SK-N-SH (cell line): ENCODE measurements at regions not wholly inside any gene's neighbourhood (a gene's known extent, or its start where the extent isn't known, plus 50 kb on each side); places are given as distances from the start of the nearest gene placed in this dataset.

Experiments
- EZH2phosphoT487 ChIP-seq: fragments of 200-600 bp; sonication (generic); IDR thresholded peaks from 2 replicates; pipeline ENCODE4 v1.6.1; 2017; ENCODE audit warnings: low read depth, mixed run types, mild to moderate bottlenecking, antibody characterized with exemption, moderate library complexity, borderline replicate concordance
- FOSL2 ChIP-seq: IDR thresholded peaks from 2 replicates; pipeline ENCODE4 v1.4.0; 2012; ENCODE audit warnings: low read depth, mild to moderate bottlenecking, moderate library complexity, borderline replicate concordance
- FOXM1 ChIP-seq: IDR thresholded peaks from 2 replicates; pipeline ENCODE4 v1.4.0; 2012; ENCODE audit warnings: low read depth, mild to moderate bottlenecking
- POLR2AphosphoS5 ChIP-seq: IDR thresholded peaks from 2 replicates; pipeline ENCODE4 v1.6.1; 2012; ENCODE audit warnings: low read depth, low read length
- TCF12 ChIP-seq: IDR thresholded peaks from 2 replicates; pipeline ENCODE4 v1.4.0; 2012
- TF ChIP-seq, protein P1 (sequence below): fragments of 200-600 bp; sonication (generic); IDR thresholded peaks from 2 replicates; pipeline ENCODE4 v1.6.1; 2017; ENCODE audit warnings: antibody characterized with exemption, mild to moderate bottlenecking, moderate library complexity
- TF ChIP-seq, protein P2 (sequence below): fragments of 150-350 bp; IDR thresholded peaks from 2 replicates; pipeline ENCODE4 v1.6.1; 2017; ENCODE audit warnings: antibody characterized with exemption, low read length, low read depth, borderline replicate concordance
- TF ChIP-seq, protein P3 (sequence below): IDR thresholded peaks from 2 replicates; pipeline ENCODE4 v1.4.0; 2012; ENCODE audit warnings: low read depth
- TF ChIP-seq, protein P4 (sequence below): IDR thresholded peaks from 2 replicates; pipeline ENCODE4 v1.6.1; 2012; ENCODE audit warnings: mild to moderate bottlenecking, low read depth, low read length, moderate library complexity

DNA sequence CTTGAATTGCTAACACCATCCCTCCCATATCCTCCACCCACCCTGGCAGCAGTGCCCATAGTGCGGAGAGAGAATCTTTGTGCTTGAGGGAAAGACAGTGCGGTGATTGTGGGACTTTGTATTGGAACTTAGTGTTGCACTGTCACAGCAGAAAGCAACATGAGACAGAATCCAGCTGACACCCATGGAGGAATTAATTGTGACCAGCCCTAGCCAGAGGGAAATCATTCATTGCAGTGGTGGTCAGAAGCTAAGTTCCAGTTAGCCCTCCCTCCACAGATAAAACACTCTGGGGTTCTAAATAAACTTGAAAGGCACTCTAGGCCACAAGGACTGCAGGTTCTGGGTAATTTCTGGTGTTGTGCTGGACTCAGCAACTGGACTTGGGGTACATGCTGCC is 1002.6 kb downstream of the TMTC2 start:
- TF ChIP-seq, protein P1, sequence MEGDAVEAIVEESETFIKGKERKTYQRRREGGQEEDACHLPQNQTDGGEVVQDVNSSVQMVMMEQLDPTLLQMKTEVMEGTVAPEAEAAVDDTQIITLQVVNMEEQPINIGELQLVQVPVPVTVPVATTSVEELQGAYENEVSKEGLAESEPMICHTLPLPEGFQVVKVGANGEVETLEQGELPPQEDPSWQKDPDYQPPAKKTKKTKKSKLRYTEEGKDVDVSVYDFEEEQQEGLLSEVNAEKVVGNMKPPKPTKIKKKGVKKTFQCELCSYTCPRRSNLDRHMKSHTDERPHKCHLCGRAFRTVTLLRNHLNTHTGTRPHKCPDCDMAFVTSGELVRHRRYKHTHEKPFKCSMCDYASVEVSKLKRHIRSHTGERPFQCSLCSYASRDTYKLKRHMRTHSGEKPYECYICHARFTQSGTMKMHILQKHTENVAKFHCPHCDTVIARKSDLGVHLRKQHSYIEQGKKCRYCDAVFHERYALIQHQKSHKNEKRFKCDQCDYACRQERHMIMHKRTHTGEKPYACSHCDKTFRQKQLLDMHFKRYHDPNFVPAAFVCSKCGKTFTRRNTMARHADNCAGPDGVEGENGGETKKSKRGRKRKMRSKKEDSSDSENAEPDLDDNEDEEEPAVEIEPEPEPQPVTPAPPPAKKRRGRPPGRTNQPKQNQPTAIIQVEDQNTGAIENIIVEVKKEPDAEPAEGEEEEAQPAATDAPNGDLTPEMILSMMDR, result no peak
- TF ChIP-seq EZH2phosphoT487 (no peak), POLR2AphosphoS5 (no peak), FOXM1 (no peak), FOSL2 (no peak), TCF12 (no peak)
- TF ChIP-seq, protein P2, sequence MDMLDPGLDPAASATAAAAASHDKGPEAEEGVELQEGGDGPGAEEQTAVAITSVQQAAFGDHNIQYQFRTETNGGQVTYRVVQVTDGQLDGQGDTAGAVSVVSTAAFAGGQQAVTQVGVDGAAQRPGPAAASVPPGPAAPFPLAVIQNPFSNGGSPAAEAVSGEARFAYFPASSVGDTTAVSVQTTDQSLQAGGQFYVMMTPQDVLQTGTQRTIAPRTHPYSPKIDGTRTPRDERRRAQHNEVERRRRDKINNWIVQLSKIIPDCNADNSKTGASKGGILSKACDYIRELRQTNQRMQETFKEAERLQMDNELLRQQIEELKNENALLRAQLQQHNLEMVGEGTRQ, result no peak
- TF ChIP-seq, protein P3, sequence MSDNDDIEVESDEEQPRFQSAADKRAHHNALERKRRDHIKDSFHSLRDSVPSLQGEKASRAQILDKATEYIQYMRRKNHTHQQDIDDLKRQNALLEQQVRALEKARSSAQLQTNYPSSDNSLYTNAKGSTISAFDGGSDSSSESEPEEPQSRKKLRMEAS, result no peak
- TF ChIP-seq, protein P4, sequence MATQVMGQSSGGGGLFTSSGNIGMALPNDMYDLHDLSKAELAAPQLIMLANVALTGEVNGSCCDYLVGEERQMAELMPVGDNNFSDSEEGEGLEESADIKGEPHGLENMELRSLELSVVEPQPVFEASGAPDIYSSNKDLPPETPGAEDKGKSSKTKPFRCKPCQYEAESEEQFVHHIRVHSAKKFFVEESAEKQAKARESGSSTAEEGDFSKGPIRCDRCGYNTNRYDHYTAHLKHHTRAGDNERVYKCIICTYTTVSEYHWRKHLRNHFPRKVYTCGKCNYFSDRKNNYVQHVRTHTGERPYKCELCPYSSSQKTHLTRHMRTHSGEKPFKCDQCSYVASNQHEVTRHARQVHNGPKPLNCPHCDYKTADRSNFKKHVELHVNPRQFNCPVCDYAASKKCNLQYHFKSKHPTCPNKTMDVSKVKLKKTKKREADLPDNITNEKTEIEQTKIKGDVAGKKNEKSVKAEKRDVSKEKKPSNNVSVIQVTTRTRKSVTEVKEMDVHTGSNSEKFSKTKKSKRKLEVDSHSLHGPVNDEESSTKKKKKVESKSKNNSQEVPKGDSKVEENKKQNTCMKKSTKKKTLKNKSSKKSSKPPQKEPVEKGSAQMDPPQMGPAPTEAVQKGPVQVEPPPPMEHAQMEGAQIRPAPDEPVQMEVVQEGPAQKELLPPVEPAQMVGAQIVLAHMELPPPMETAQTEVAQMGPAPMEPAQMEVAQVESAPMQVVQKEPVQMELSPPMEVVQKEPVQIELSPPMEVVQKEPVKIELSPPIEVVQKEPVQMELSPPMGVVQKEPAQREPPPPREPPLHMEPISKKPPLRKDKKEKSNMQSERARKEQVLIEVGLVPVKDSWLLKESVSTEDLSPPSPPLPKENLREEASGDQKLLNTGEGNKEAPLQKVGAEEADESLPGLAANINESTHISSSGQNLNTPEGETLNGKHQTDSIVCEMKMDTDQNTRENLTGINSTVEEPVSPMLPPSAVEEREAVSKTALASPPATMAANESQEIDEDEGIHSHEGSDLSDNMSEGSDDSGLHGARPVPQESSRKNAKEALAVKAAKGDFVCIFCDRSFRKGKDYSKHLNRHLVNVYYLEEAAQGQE, result no peak
